ENCODE measurements at regions not wholly inside any gene's neighbourhood (a gene's known extent, or its start where the extent isn't known, plus 50 kb on each side); places are given as distances from the start of the nearest gene placed in this dataset.

DNA sequence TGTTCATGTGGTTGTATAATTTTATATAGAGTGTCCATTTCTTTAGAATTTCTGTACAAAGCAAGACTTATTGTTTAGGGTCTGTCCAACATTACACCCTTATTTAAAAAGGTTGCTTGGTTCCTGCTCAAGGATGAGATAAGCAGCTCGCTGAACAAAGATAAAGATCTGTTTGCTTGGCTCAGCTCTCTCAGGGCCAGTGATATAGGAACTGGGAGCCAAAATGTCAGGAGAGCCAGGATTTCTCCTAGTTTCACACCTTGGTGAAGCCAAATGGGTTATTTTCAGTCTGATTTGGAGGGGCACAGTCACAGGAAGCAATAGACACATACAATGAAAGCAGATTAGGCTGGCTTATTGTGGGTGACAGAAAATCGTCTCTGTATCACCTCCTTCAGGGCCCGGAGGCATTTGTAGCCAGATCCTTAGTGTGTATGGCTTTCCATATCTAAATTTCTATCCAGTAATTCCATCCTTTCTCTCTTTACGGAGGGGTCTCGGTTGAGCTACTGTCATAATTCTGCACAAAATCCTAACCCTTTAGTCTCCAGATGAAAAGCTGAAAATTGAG is 396.4 kb downstream of the TMEM232 start:
- TF ChIP-seq, protein P1, sequence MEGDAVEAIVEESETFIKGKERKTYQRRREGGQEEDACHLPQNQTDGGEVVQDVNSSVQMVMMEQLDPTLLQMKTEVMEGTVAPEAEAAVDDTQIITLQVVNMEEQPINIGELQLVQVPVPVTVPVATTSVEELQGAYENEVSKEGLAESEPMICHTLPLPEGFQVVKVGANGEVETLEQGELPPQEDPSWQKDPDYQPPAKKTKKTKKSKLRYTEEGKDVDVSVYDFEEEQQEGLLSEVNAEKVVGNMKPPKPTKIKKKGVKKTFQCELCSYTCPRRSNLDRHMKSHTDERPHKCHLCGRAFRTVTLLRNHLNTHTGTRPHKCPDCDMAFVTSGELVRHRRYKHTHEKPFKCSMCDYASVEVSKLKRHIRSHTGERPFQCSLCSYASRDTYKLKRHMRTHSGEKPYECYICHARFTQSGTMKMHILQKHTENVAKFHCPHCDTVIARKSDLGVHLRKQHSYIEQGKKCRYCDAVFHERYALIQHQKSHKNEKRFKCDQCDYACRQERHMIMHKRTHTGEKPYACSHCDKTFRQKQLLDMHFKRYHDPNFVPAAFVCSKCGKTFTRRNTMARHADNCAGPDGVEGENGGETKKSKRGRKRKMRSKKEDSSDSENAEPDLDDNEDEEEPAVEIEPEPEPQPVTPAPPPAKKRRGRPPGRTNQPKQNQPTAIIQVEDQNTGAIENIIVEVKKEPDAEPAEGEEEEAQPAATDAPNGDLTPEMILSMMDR (IDR thresholded peaks at IDR 0.05): no peak
- no peak for TF ChIP-seq POLR2A (IDR thresholded peaks at IDR 0.05)

Data from adrenal gland (tissue), 5 donors.